GM19328 (cell line): ENCODE measurements at regions not wholly inside any gene's neighbourhood (a gene's known extent, or its start where the extent isn't known, plus 50 kb on each side); places are given as distances from the start of the nearest gene placed in this dataset.

Source experiments
- ATAC-seq: cut with Tn5 transposase; IDR thresholded peaks from one replicate; pipeline ENCODE4 v1.9.1; 2021; ENCODE audit warnings: mild to moderate bottlenecking, moderate library complexity; ENCODE audit not compliant: unreplicated experiment

GRCh38 chr5:144582066-144582465, 411.4 kb downstream of the KCTD16 start:
- no peak for ATAC-seq

GRCh38 chr5:144581044-144581443, 410.4 kb downstream of the KCTD16 start:
- no peak for ATAC-seq

- no peak for ATAC-seq
These were observed 407.0 kb downstream of the KCTD16 start for GRCh38 chr5:144577676-144578075.

DNA sequence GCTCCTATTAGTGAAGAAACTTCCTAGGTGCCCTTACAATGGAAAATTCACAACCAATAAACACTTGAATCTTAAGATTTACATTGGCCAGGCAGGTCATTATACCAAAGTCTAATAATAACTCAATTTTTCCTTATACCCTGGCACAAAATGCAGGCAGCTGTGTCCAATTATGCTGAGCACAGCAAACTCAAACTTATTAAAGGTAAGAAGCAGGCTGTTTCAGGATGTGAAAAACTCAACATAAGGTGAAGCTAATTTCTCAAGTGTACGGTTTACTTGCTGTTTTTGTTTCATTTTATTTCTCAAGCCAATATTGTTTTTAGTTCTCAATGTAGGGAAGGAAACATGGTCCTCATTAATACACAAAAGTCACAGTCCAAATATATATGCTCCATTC, 405.1 kb downstream of the KCTD16 start:
- ATAC-seq = no peak

- no peak for ATAC-seq
These were observed 396.7 kb downstream of the KCTD16 start for GRCh38 chr5:144567421-144567780.

- no peak for ATAC-seq
These were observed 396.2 kb downstream of the KCTD16 start for GRCh38 chr5:144566747-144567420.

DNA sequence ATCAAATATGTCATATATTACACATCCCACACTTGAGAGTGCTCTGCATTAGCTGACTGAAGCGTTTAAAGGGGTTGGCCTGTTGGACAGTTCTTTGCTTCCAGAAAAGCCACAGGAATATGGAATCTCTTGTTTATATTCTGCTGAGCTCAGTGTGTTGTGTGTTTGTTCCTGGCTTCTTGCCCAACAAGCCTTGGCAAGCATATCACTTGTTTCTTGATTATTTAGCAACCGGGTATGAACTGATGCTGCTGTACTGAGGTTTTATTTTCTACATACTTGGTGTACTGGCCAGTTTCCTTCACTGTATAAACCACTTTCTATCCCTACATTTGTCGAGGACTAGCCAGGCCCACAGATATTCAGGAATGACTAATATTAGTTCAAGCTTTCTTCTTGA, 378.9 kb downstream of the KCTD16 start:
- no peak for ATAC-seq

- ATAC-seq = no peak
These were observed 378.3 kb downstream of the KCTD16 start for GRCh38 chr5:144548936-144549335.

DNA sequence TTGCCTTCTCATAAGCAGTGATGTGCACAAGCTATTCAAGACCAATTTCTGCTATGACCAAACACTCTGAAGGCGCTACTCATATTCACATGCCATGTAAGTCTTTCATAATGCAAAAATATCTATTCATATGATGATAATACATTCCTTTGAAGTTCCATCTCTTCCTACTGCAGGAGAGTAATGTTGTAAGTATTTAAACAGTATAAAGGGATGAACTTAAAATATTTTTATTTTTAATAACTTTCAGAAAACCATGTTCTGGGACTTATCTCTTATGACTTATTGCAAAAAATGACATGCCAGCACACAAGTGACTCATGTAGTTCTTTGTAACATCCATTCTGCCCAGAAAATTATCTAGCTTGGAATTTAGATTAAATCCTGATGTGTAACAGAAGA, 376.4 kb downstream of the KCTD16 start:
- no peak for ATAC-seq

- ATAC-seq = no peak
These were observed 368.2 kb downstream of the KCTD16 start for GRCh38 chr5:144538845-144539244.
